Ecto neural progenitor cell (in vitro differentiated cells): ENCODE measurements at regions not wholly inside any gene's neighbourhood (a gene's known extent, or its start where the extent isn't known, plus 50 kb on each side); places are given as distances from the start of the nearest gene placed in this dataset.

Experiments used
- DNase-seq: peaks from one replicate; pipeline ENCODE4 v3.0.0-alpha.2; 2018; ENCODE audit warnings: low spot score

GRCh38 chr18:73852789-73853549 lies 294.7 kb downstream of the FBXO15 start:
- DNase-seq, result no peak

DNA sequence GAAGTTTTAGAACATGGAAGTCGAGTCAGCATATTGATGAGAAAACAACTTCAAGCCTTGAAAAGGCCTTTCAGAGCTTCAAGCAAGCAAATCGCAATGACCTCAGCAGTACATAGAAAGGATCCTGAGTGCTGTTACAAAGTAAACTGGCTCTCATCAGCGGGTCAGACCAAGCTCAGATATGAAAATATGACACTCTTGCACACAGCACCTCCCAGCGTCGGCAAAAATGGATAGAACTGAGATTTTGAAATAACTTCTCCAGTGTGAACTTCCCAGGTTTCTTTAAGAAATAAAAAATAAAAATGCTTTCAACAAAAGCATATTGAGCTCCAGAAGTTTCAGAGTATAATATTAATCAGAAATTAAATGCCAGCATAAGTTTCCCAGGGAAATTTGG lies 296.9 kb downstream of the FBXO15 start:
- DNase-seq, result no peak

DNA sequence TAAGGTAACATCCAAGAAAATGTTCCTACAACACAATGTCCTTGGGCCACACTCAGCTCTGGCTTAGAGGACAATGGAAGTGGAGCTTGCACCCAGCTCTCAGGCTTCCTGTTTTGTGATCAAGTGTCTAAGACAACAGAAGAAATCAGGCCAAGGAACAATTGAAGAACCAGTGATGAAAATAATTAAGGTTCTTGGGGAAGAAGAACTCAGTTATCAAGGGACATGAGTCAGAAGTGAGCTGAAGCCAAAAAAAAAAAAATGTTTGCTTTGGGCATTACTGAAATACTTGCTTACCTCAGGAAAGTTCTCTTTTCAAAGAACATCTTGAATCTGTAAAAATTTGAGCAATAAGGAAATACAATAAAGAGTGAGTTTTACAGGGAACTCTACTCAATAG lies 299.0 kb downstream of the FBXO15 start:
- DNase-seq, result no peak

GRCh38 chr18:73843455-73843854 lies 304.2 kb downstream of the FBXO15 start:
- DNase-seq, result no peak

DNA sequence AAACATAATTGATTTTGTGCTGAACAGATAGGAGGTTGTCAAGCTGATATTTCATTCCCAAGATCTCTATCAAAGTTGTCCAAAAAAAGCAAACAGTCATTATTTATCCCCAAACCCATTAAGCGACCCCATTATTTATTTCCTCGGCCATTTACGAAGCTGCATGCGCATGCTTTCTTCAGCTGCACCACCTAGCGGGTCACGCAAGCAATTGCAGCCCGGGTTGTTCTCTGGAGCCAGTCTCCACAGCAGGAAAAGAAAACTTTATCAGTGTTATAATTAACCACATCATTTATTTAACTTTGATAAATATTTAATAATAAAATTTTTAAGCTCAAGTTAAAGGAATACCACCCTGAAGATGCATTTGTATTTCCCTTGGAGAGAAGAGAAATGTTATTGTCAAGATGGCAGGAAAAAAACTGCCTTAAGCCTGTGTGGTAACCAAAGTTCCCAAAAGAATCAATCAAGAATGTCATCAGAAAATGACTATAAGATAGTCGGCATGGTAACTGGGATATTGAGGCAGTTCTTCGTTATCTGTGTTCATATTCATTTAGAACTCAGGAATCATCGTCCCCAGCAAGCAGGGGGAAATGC lies 304.7 kb downstream of the FBXO15 start:
- peak; percentile 59 for DNase-seq

GRCh38 chr18:73841661-73842060 lies 306.0 kb downstream of the FBXO15 start:
- no peak for DNase-seq

DNA sequence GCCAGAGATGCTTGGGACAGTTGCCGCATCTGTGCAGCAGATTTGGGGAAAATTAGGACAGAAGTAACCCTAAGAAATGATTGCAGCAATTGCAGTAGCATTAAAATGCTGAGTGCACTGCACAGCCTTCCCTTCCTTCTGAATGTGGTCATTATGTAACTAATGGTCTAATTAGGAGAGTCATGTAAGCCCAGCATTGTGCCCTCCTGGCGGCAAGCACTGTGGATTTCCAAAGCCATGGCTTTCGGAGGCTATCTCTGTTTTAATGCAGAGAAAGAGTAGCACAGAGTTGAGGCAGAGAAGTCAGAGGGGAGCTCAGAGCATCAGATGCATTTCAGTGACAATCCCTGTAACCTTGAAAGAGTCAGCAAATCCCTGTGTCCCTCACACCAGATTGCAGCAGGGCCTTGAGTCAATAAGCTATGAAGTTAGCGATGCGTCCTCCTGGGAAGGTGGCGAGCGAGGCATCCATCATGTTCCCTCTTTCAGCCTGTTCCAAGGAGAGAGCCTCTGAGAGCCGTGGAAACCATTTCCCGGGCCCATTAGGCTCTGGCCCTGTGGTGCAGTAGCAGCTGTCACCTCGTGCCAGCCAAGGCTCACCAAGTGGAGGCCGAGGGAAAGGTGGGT lies 307.2 kb downstream of the FBXO15 start:
- no peak for DNase-seq

- DNase-seq, result no peak
Observed at GRCh38 chr18:73839441-73839840, 308.2 kb downstream of the FBXO15 start.

DNA sequence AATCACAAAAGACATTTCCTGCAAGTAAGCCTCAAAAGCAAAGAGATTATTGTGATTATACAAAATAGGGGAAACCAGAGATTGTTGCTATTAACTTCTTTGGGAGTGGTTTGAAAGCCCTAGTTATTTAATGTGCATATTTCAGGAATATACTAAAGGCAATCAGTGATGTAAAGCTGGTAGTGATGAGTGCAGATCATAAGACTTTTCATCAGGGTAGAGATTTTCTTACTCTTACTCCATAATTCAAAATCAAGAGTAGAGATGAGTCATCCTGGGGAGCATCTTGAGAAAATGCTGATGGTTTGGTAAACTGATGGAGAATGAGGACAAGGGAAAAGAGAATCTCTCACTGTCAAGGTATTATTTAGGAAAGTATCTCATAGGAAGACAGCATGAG lies 309.5 kb downstream of the FBXO15 start:
- no peak for DNase-seq

GRCh38 chr18:73835656-73836364 lies 311.8 kb downstream of the FBXO15 start:
- no peak for DNase-seq

GRCh38 chr18:73835039-73835438 lies 312.6 kb downstream of the FBXO15 start:
- DNase-seq, result no peak

GRCh38 chr18:73831688-73832087 lies 315.9 kb downstream of the FBXO15 start:
- no peak for DNase-seq

GRCh38 chr18:73829146-73829545 lies 318.5 kb downstream of the FBXO15 start:
- no peak for DNase-seq

GRCh38 chr18:73827801-73828200 lies 319.8 kb downstream of the FBXO15 start:
- no peak for DNase-seq

- no peak for DNase-seq
Observed at GRCh38 chr18:73826098-73826497, 321.5 kb downstream of the FBXO15 start.

DNA sequence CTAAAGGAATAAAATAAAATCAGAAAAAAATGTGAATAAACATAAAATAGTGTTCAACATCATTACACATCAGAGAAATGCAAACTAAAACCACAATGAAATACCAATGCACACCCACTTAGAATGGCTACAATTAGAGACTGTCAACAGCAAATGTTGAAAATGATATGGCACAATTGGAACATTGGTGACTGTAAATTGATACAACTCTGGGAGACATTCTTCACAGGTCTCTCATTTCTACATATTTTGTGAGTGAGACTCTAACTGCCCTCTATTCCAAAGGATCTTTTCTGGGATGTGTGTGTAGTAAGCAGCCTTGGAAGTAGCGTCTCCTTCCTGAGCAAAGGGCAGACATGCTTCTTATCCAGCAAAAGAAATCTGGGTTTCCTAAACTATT lies 323.0 kb downstream of the FBXO15 start:
- no peak for DNase-seq

GRCh38 chr18:73812423-73812822 lies 335.2 kb downstream of the FBXO15 start:
- no peak for DNase-seq

DNA sequence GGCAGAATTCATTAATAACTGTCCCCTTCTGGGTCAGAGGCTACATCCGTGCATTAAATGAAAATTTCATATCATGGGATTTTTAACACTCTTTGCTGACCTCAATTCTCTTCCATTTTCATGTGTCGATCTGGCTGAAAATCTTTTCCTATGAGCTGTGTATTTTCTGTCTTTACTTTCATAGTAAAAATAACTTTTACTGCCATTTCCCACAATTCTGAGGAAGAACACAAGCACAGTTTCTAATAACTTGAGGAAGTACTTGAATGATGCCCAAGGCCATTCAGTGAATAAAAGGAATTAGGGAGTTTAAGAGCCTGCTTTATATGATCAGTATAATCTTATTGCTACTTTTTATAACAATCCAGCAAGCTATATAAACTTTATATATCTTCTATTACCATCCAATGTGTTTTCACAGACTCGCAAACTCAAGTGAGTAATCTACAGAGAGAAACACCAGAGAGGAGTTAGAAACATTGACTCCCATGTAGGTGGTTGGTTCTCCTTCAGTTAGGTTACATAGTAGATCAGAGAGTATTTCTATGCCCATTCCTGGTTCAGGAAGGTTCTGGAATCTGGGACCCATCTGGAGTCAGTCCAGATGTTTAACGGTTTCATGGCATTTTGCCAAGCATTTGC lies 340.0 kb downstream of the FBXO15 start:
- no peak for DNase-seq

- no peak for DNase-seq
Observed at GRCh38 chr18:73805991-73806390, 341.6 kb downstream of the FBXO15 start.

DNA sequence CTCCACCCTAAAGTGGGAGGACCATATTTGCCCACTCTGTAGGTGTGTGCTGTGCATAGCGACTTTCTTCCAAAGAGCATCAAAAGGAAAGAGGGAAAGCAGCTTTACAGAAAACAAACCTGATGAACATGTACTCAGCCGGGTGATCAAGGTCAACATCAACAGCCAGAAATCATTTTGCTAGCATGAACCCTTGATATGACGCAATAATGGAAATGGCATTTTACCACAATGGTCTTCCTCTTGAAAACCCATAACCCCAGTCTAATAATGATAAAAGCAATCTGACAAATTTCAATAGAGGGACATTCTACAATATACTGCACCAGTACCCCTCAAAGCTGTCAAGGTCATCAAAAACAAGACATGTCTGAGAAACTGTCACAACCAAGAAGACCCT lies 350.2 kb downstream of the FBXO15 start:
- no peak for DNase-seq

DNA sequence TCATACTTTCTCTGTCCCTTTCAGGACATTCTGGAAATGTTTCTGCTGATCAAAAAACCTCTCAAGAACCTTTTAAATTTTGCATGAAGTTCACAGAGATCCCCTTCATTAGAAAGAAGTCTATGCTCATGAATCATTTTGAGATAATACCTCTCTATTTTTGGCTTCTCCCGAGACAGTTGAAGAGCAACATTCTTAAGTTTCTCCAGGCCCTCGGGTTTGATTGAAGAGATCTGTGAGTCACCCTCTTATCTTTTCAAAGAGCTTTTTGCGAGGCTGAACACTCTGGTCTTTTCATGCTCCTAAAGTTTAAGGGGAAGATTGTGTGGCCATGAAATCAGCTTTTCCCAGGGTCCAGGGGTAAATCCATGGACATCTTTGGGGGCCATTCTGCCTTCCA lies 354.2 kb downstream of the FBXO15 start:
- DNase-seq, result no peak

- DNase-seq, result no peak
Observed at GRCh38 chr18:73791081-73791480, 356.6 kb downstream of the FBXO15 start.
